Type B pancreatic cell (in vitro differentiated cells): ENCODE measurements at regions not wholly inside any gene's neighbourhood (a gene's known extent, or its start where the extent isn't known, plus 50 kb on each side); places are given as distances from the start of the nearest gene placed in this dataset.
A peak's percentile ranks its signal among the peaks of the same experiment; 100 is the strongest.

Experiments used
- DNase-seq: peaks from one replicate; pipeline ENCODE4 v3.0.0; 2021; ENCODE audit warnings: mixed read lengths; ENCODE audit not compliant: unreplicated experiment; ENCODE audit errors: extremely low spot score
- H3K27ac Mint-ChIP-seq: 2 replicates; pipeline ENCODE4 v1.8.0; 2021; ENCODE audit warnings: mild to moderate bottlenecking, mixed read lengths
- H3K27me3 Mint-ChIP-seq: 2 replicates; pipeline ENCODE4 v1.8.0; 2021; ENCODE audit warnings: mixed read lengths
- H3K36me3 Mint-ChIP-seq: 2 replicates; pipeline ENCODE4 v1.8.0; 2021; ENCODE audit warnings: mixed read lengths
- H3K4me1 Mint-ChIP-seq: one replicate; pipeline ENCODE4 v1.8.0; 2021; ENCODE audit warnings: mixed read lengths; ENCODE audit not compliant: unreplicated experiment
- H3K4me3 Mint-ChIP-seq: 2 replicates; pipeline ENCODE4 v1.8.0; 2021; ENCODE audit warnings: mild to moderate bottlenecking, mixed read lengths
- H3K9me3 Mint-ChIP-seq: 2 replicates; pipeline ENCODE4 v1.8.0; 2021; ENCODE audit warnings: mixed read lengths
- CTCF ChIP-seq: fragments of 200-600 bp; sonication (generic); conservative IDR thresholded peaks from 2 replicates; pipeline ENCODE4 v1.5.0; 2021; ENCODE audit warnings: antibody characterized with exemption, mild to moderate bottlenecking

DNA sequence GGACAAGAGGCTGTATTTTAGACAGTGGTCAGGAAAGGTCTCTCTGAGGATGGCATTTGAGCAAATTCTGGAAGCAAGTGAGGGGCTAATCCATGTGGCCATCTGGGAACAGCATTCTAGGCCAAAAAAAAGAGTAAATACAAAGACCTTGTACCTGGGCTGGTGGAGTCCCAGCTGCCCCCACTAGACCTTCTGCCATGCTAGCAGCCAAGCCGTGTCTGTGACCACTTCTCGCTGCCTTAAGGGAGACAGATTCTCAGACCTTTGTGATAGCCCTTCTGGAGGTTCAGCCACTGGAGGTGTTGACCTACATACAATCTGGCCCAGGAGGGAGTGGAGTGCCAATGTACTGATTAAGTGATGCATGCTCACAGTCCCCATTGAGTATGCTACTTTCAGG, 506.2 kb downstream of the MID1IP1 start:
- no peak for DNase-seq
- no peak overlapping the region for H3K27ac Mint-ChIP-seq
- H3K4me1 Mint-ChIP-seq = peaks cover 15% of the 10 kb centered on the region
- H3K9me3 Mint-ChIP-seq = peaks cover 6% of the 10 kb centered on the region
- no peaks in the 10 kb centered on the region for H3K36me3 Mint-ChIP-seq
- H3K27me3 Mint-ChIP-seq = no peaks in the 10 kb centered on the region
- no peak overlapping the region for H3K4me3 Mint-ChIP-seq
- no peak for TF ChIP-seq CTCF

- Mint-ChIP-seq H3K4me3 (no peak overlapping the region), H3K27ac (no peak overlapping the region), H3K27me3 (no peaks in the 10 kb centered on the region), H3K36me3 (no peaks in the 10 kb centered on the region), H3K4me1 (peaks cover 15% of the 10 kb centered on the region), H3K9me3 (peaks cover 6% of the 10 kb centered on the region)
- TF ChIP-seq CTCF = no peak
- DNase-seq = no peak
These were observed 506.9 kb downstream of the MID1IP1 start for GRCh38 chrX:39308126-39308525.

DNA sequence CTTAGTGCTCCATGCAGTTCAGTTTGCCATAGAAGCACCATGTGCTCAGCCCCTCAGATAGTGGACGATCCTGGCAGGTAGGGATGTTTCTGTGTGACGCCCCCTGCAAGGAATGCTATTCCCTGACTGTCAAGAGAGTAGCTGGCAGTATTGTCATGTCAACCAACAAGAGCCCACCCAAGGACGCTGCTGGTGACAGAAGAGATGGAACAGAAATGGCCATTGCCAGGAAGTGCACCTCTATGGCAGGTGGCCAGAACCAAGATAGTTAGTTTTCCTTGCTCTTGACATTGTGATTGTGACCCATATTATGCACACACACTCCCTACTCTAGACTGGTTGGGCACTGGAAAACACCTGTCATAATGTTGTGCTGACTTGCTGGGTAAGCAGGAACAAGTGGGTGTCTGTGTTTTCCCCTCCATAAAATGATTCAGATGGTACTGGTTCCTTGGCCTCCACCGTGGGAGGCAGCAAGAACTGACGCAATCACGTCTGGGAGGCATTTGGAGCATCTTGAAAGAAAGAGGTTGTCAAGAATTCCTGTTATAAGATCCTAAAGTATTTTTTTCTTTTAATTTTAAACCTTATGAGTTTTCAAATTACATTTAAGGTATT, 507.9 kb downstream of the MID1IP1 start:
- Mint-ChIP-seq H3K27ac (no peak overlapping the region), H3K4me3 (no peak overlapping the region), H3K4me1 (peaks cover 15% of the 10 kb centered on the region), H3K36me3 (no peaks in the 10 kb centered on the region), H3K27me3 (no peaks in the 10 kb centered on the region), H3K9me3 (peaks cover 6% of the 10 kb centered on the region)
- DNase-seq = no peak
- no peak for TF ChIP-seq CTCF

DNA sequence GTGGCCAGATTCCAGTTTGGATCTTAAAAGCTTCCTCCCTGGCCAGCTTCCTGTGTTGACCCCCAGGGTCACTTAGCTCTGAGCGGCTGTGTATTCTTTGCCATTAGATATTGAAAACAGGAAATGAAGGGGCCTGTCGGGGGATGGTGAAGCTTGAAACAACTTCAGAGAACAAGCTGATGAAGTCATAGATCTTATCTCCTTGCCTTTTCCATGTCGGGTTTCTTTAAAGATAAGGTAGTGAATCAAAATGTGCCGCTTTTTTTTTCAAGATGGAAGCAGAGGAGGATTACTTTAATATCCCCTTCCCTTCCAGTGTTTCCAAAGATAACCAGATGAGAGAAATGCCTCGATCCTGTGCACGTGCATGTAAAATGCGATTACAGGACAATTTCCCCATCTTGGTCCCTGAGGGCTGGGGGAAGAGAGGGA, 508.5 kb downstream of the MID1IP1 start:
- Mint-ChIP-seq H3K4me1 (peaks cover 15% of the 10 kb centered on the region), H3K36me3 (no peaks in the 10 kb centered on the region), H3K9me3 (peaks cover 6% of the 10 kb centered on the region), H3K4me3 (peak overlapping the region; percentile 13), H3K27ac (peak overlapping the region; percentile 35), H3K27me3 (no peaks in the 10 kb centered on the region)
- DNase-seq = no peak
- no peak for TF ChIP-seq CTCF

- peak overlapping the region; percentile 45 for H3K27ac Mint-ChIP-seq
- peaks cover 8% of the 10 kb centered on the region for H3K9me3 Mint-ChIP-seq
- no peak overlapping the region for H3K4me3 Mint-ChIP-seq
- H3K4me1 Mint-ChIP-seq = peaks cover 15% of the 10 kb centered on the region
- DNase-seq = no peak
- TF ChIP-seq CTCF = no peak
- H3K27me3 Mint-ChIP-seq = no peaks in the 10 kb centered on the region
- no peaks in the 10 kb centered on the region for H3K36me3 Mint-ChIP-seq
These were observed 509.6 kb downstream of the MID1IP1 start for GRCh38 chrX:39310891-39311290.

DNA sequence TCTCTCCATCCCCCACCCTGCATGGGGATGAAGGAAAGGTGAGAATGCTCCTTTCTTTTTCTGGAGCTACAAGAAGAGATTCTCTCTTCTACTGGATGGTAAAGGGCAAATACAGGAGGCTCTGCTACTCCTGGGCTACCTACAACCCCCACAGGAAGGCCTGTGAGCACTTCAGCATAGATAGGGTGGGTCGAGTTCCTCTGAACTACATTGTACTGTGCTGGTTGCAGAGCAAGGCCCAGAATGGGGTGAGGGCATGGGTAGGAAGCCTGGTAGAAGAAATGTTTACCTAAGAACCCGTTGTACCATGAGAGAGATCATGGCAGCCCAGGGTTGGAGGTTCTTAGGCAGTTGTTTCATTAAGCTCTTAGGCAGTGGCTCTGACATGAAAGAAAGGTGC, 510.4 kb downstream of the MID1IP1 start:
- no peak for TF ChIP-seq CTCF
- H3K4me3 Mint-ChIP-seq = no peak overlapping the region
- H3K9me3 Mint-ChIP-seq = peaks cover 11% of the 10 kb centered on the region
- peaks cover 15% of the 10 kb centered on the region for H3K4me1 Mint-ChIP-seq
- no peaks in the 10 kb centered on the region for H3K36me3 Mint-ChIP-seq
- H3K27ac Mint-ChIP-seq = no peak overlapping the region
- H3K27me3 Mint-ChIP-seq = no peaks in the 10 kb centered on the region
- DNase-seq = no peak
